Hepatocyte (in vitro differentiated cells): ENCODE measurements at regions not wholly inside any gene's neighbourhood (a gene's known extent, or its start where the extent isn't known, plus 50 kb on each side); places are given as distances from the start of the nearest gene placed in this dataset.

ENCODE experiments used
- EZH2 ChIP-seq: fragments of 200-600 bp; sonication (generic); IDR thresholded peaks from 2 replicates; pipeline ENCODE4 v1.6.1; 2016; ENCODE audit warnings: antibody characterized with exemption, mild to moderate bottlenecking, borderline replicate concordance
- TF ChIP-seq, protein P1 (sequence below): fragments of 200-600 bp; sonication (generic); IDR thresholded peaks from 2 replicates; pipeline ENCODE4 v1.5.1; 2016; ENCODE audit warnings: antibody characterized with exemption, mild to moderate bottlenecking; ENCODE audit not compliant: poor library complexity

- no peak for TF ChIP-seq EZH2
- TF ChIP-seq, protein P1, sequence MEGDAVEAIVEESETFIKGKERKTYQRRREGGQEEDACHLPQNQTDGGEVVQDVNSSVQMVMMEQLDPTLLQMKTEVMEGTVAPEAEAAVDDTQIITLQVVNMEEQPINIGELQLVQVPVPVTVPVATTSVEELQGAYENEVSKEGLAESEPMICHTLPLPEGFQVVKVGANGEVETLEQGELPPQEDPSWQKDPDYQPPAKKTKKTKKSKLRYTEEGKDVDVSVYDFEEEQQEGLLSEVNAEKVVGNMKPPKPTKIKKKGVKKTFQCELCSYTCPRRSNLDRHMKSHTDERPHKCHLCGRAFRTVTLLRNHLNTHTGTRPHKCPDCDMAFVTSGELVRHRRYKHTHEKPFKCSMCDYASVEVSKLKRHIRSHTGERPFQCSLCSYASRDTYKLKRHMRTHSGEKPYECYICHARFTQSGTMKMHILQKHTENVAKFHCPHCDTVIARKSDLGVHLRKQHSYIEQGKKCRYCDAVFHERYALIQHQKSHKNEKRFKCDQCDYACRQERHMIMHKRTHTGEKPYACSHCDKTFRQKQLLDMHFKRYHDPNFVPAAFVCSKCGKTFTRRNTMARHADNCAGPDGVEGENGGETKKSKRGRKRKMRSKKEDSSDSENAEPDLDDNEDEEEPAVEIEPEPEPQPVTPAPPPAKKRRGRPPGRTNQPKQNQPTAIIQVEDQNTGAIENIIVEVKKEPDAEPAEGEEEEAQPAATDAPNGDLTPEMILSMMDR = no peak
Measured at GRCh38 chr7:124250297-124251034, 217.6 kb upstream of the TMEM229A start.
